GM18505 (cell line): ENCODE measurements at regions not wholly inside any gene's neighbourhood (a gene's known extent, or its start where the extent isn't known, plus 50 kb on each side); places are given as distances from the start of the nearest gene placed in this dataset.
"Not testable (repeated sequence)": the region's sequence is repeated elsewhere in the genome, so short reads cannot be mapped to it uniquely, and the experiment has no call there.

ENCODE experiments used
- ATAC-seq: cut with Tn5 transposase; IDR thresholded peaks from one replicate; pipeline ENCODE4 v1.9.1; 2021; ENCODE audit not compliant: unreplicated experiment
- POLR2A ChIP-seq: IDR thresholded peaks from 4 replicates; pipeline ENCODE4 v1.6.1; 2011; ENCODE audit warnings: borderline replicate concordance; ENCODE audit not compliant: insufficient read depth, insufficient read length; ENCODE audit errors: extremely low read depth

DNA sequence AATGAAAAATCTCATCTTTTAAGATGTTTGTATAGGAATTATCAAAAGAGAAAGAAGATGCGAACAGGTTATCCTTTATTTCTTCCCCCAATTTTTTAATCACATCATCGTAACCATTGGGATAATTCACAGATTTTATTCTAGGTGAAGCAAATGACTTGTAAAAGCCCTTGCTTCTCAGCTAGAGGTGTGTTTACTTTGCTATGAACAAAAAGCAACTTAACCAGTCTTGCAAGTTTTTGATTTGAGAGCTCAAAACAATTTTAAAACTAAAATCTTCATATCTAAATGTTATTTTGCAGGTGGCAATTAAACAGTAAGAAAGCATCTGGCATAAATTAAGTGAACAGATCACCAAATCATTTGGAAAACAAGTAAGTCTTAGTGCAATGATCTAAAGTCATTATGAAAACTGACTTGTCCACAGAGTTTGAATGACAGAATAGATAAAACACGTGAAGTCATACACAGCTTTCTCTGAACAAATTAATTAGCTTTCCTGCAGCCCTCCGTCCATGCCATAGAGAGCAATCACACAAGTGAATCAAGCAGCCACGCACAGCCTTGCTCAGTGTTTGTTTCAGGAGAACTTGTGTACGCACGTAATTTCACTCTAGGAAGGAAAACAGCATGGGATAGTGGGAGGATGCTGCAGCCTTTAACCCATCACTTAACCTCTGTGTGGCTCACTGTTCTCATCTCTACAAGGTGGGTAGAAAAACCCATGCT, 85.0 kb upstream of the ZNF800 start:
- TF ChIP-seq POLR2A = no peak
- no peak for ATAC-seq

DNA sequence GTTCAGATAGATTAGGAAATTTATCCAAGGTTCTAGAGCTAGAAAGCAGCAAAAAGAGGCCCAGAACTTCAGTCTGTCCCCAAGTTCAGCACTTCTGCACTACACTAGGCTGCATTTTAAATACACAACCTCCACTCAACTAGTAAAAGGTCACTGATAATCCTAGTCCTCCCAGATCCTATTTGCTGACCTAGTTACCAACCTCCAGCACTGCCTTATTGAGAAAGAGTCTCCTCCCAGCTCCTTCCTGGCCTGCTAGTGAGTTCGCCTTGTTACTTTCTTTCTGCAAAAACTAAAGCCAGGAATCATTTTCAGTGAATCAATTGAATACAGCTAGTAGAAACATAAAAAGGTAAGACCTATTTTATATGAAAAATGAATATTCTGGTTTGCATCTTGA, 84.1 kb upstream of the ZNF800 start:
- no peak for TF ChIP-seq POLR2A
- no peak for ATAC-seq

DNA sequence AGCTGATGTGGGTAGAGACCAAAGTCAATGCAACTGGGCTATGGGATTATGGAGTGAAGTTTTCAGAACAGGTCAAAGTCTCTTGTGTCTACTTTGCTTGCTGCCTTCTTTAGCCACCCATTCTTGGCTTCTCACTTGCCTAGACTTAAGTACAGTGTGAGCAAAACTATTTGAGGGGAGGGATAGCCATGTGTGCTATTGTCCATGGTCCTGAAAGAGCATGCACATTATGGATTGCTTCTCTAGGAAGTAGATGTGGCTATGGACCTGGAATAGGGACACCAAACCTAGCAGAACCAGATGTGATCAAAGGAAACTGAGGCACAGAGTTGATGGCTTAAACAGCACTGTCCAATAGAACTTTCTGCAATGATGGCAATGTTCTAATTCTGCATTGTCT, 81.9 kb upstream of the ZNF800 start:
- no peak for ATAC-seq

DNA sequence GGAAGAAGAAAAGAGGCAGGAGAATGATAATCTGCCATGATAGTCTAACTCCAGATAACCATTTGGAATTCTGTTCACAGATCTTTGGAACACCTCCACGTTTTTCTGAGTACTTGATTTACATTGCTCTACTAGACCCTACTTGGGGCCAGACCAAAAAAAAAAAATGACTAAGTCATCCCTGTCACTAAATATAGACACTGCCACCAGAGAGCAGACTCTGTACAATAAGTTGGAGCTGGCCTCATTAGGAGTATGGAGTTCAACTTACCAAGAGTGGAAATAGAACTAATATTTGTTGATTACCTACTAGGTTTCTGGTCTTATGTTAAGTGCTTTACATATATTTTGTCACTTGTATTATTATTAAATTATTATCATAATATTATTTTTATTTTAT, 80.9 kb upstream of the ZNF800 start:
- no peak for TF ChIP-seq POLR2A
- no peak for ATAC-seq

More for the DNA sequence above, 81.9 kb upstream of the ZNF800 start:
- no peak for TF ChIP-seq POLR2A

- no peak for TF ChIP-seq POLR2A
These were observed 67.6 kb upstream of the ZNF800 start for GRCh38 chr7:127460077-127460476.

GRCh38 chr7:127451258-127451657, 58.8 kb upstream of the ZNF800 start:
- ATAC-seq = not testable (repeated sequence)

More at GRCh38 chr7:127460077-127460476, 67.6 kb upstream of the ZNF800 start:
- no peak for ATAC-seq

GRCh38 chr7:127448566-127448965, 56.1 kb upstream of the ZNF800 start:
- no peak for TF ChIP-seq POLR2A
- no peak for ATAC-seq

GRCh38 chr7:127447326-127447945, 54.9 kb upstream of the ZNF800 start:
- TF ChIP-seq POLR2A = no peak
- peak; percentile 100 for ATAC-seq

GRCh38 chr7:127446842-127447241, 54.3 kb upstream of the ZNF800 start:
- no peak for TF ChIP-seq POLR2A
- no peak for ATAC-seq
